Osteoblast (primary cell): ENCODE measurements at regions not wholly inside any gene's neighbourhood (a gene's known extent, or its start where the extent isn't known, plus 50 kb on each side); places are given as distances from the start of the nearest gene placed in this dataset.

Experiments used
- DNase-seq: peaks from one replicate; pipeline ENCODE4 v3.0.0; 2011; ENCODE audit warnings: low spot score, mixed read lengths; ENCODE audit not compliant: insufficient read length; ENCODE audit errors: missing footprints
- H2AFZ ChIP-seq: 2 replicates; pipeline ENCODE4 v1.6.0; 2011; ENCODE audit warnings: mild to moderate bottlenecking, low read length
- H3K27ac ChIP-seq: 2 replicates; pipeline ENCODE4 v1.5.1; 2011; ENCODE audit warnings: mild to moderate bottlenecking, low read depth, low read length, moderate library complexity
- H3K27me3 ChIP-seq: 2 replicates; pipeline ENCODE4 v1.6.0; 2012; ENCODE audit warnings: mild to moderate bottlenecking, control low read depth, inconsistent platforms, low read length, moderate library complexity; ENCODE audit not compliant: insufficient read depth
- H3K36me3 ChIP-seq: 2 replicates; pipeline ENCODE4 v1.5.1; 2011; ENCODE audit warnings: mild to moderate bottlenecking, low read length, control low read depth, moderate library complexity; ENCODE audit not compliant: insufficient read depth
- H3K4me1 ChIP-seq: 2 replicates; pipeline ENCODE4 v1.5.1; 2011; ENCODE audit warnings: mild to moderate bottlenecking, low read length, control low read depth, moderate library complexity; ENCODE audit not compliant: insufficient read depth
- H3K4me2 ChIP-seq: 2 replicates; pipeline ENCODE4 v1.6.0; 2011; ENCODE audit warnings: mild to moderate bottlenecking, low read length; ENCODE audit not compliant: insufficient read depth
- H3K4me3 ChIP-seq: fragments of 200-600 bp; sonication (generic); 3 replicates; pipeline ENCODE4 v1.5.1; 2012; ENCODE audit warnings: mild to moderate bottlenecking, low read length, inconsistent platforms; ENCODE audit not compliant: insufficient read depth
- H3K79me2 ChIP-seq: 2 replicates; pipeline ENCODE4 v1.6.0; 2012; ENCODE audit warnings: mild to moderate bottlenecking, low read length, control low read depth, inconsistent platforms; ENCODE audit not compliant: insufficient read depth
- H3K9me3 ChIP-seq: 2 replicates; pipeline ENCODE4 v1.5.1; 2011; ENCODE audit warnings: low read depth, low read length, control low read depth
- H4K20me1 ChIP-seq: 2 replicates; pipeline ENCODE4 v1.6.0; 2012; ENCODE audit warnings: mild to moderate bottlenecking, low read length, control low read depth; ENCODE audit not compliant: insufficient read depth
- CTCF ChIP-seq: IDR thresholded peaks from 2 replicates; pipeline ENCODE4 v1.5.1; 2011; ENCODE audit warnings: mild to moderate bottlenecking, low read depth, low read length, moderate library complexity; ENCODE audit errors: extremely low read depth

GRCh38 chr18:43372773-43373172 lies 95.5 kb upstream of the SYT4 start:
- Histone ChIP-seq H3K36me3 (no peaks in the 10 kb centered on the region), H3K4me1 (no peaks in the 10 kb centered on the region), H3K27me3 (no peaks in the 10 kb centered on the region), H4K20me1 (no peaks in the 10 kb centered on the region), H3K79me2 (no peaks in the 10 kb centered on the region), H2AFZ (no peak overlapping the region), H3K4me3 (no peak overlapping the region), H3K4me2 (no peak overlapping the region), H3K9me3 (no peaks in the 10 kb centered on the region), H3K27ac (no peak overlapping the region)
- no peak for DNase-seq
- TF ChIP-seq CTCF = no peak

- no peaks in the 10 kb centered on the region for H4K20me1 ChIP-seq
Measured at GRCh38 chr18:43380104-43380672, 102.9 kb upstream of the SYT4 start.

GRCh38 chr18:43382641-43383403 lies 105.5 kb upstream of the SYT4 start:
- no peaks in the 10 kb centered on the region for H3K9me3 ChIP-seq

More at GRCh38 chr18:43380104-43380672, 102.9 kb upstream of the SYT4 start:
- H3K4me3 ChIP-seq = no peak overlapping the region
- H3K9me3 ChIP-seq = no peaks in the 10 kb centered on the region
- H3K27me3 ChIP-seq = no peaks in the 10 kb centered on the region
- H3K4me1 ChIP-seq = no peaks in the 10 kb centered on the region
- TF ChIP-seq CTCF = no peak
- H2AFZ ChIP-seq = no peak overlapping the region
- no peak overlapping the region for H3K4me2 ChIP-seq
- no peak overlapping the region for H3K27ac ChIP-seq
- H3K36me3 ChIP-seq = no peaks in the 10 kb centered on the region
- no peak for DNase-seq
- H3K79me2 ChIP-seq = no peaks in the 10 kb centered on the region

More at GRCh38 chr18:43382641-43383403, 105.5 kb upstream of the SYT4 start:
- Histone ChIP-seq H3K27ac (no peak overlapping the region), H3K79me2 (no peaks in the 10 kb centered on the region), H2AFZ (no peak overlapping the region), H3K27me3 (no peaks in the 10 kb centered on the region), H3K36me3 (no peaks in the 10 kb centered on the region), H3K4me1 (no peaks in the 10 kb centered on the region), H3K4me2 (no peak overlapping the region), H3K4me3 (no peak overlapping the region), H4K20me1 (no peaks in the 10 kb centered on the region)
- no peak for DNase-seq
- no peak for TF ChIP-seq CTCF
